SK-N-SH treated with all-trans-retinoic acid at 6 μM for 48 hours (cell line): ENCODE measurements at regions not wholly inside any gene's neighbourhood (a gene's known extent, or its start where the extent isn't known, plus 50 kb on each side); places are given as distances from the start of the nearest gene placed in this dataset.

Experiments
- ATAC-seq: fragments of 200-7000 bp; cut with Tn5 transposase; 3 replicates; pipeline ENCODE4 v1.9.1; 2020; ENCODE audit warnings: mild to moderate bottlenecking, moderate library complexity
- ARNTL ChIP-seq: fragments of 450-650 bp; formaldehyde crosslinking; IDR thresholded peaks from 2 replicates; pipeline ENCODE4 v1.5.0; 2020; ENCODE audit warnings: low read depth, mild to moderate bottlenecking, moderate library complexity, borderline replicate concordance
- BACH2 ChIP-seq: fragments of 250-450 bp; sonication (Bioruptor Pico); IDR thresholded peaks from 2 replicates; pipeline ENCODE4 v1.9.0; 2021; ENCODE audit warnings: mild to moderate bottlenecking, borderline replicate concordance
- CSDC2 ChIP-seq: fragments of 250-450 bp; sonication (Bioruptor Pico); IDR thresholded peaks from 2 replicates; pipeline ENCODE4 v1.5.0; 2020; ENCODE audit warnings: mild to moderate bottlenecking, moderate library complexity
- ESRRG ChIP-seq: fragments of 250-450 bp; sonication (Bioruptor Pico); IDR thresholded peaks from 2 replicates; pipeline ENCODE4 v1.6.1; 2021; ENCODE audit warnings: mild to moderate bottlenecking
- GLIS3 ChIP-seq: fragments of 250-450 bp; sonication (Bioruptor Pico); IDR thresholded peaks from 2 replicates; pipeline ENCODE4 v1.5.0; 2020; ENCODE audit warnings: mild to moderate bottlenecking, moderate library complexity
- ISL1 ChIP-seq: fragments of 250-450 bp; sonication (Bioruptor Pico); IDR thresholded peaks from 2 replicates; pipeline ENCODE4 v2.1.2; 2022; ENCODE audit warnings: mild to moderate bottlenecking, moderate library complexity
- OSR1 ChIP-seq: fragments of 250-450 bp; sonication (Bioruptor Pico); IDR thresholded peaks from 2 replicates; pipeline ENCODE4 v1.8.0; 2022; ENCODE audit warnings: moderate library complexity, mild to moderate bottlenecking, inconsistent platforms
- PATZ1 ChIP-seq: fragments of 250-450 bp; sonication (Bioruptor Pico); IDR thresholded peaks from 2 replicates; pipeline ENCODE4 v1.8.0; 2020; ENCODE audit warnings: mild to moderate bottlenecking, moderate library complexity, borderline replicate concordance
- PPARA ChIP-seq: fragments of 250-450 bp; sonication (Bioruptor Pico); IDR thresholded peaks from 2 replicates; pipeline ENCODE4 v1.5.0; 2020; ENCODE audit warnings: mild to moderate bottlenecking, borderline replicate concordance
- RARB ChIP-seq: fragments of 250-450 bp; sonication (Bioruptor Pico); IDR thresholded peaks from 2 replicates; pipeline ENCODE4 v1.8.0; 2021; ENCODE audit warnings: mild to moderate bottlenecking, moderate library complexity
- TCF4 ChIP-seq: fragments of 250-450 bp; sonication (Bioruptor Pico); IDR thresholded peaks from 2 replicates; pipeline ENCODE4 v1.8.0; 2021; ENCODE audit warnings: mild to moderate bottlenecking, moderate library complexity, borderline replicate concordance
- TOX ChIP-seq: fragments of 250-450 bp; sonication (Bioruptor Pico); IDR thresholded peaks from 2 replicates; pipeline ENCODE4 v1.8.0; 2021; ENCODE audit warnings: mild to moderate bottlenecking, moderate library complexity, borderline replicate concordance
- TSHZ2 ChIP-seq: fragments of 250-450 bp; sonication (Bioruptor Pico); IDR thresholded peaks from 2 replicates; pipeline ENCODE4 v1.5.0; 2020; ENCODE audit warnings: mild to moderate bottlenecking, moderate library complexity
- ZFP30 ChIP-seq: fragments of 450-650 bp; formaldehyde crosslinking; IDR thresholded peaks from 2 replicates; pipeline ENCODE4 v1.5.0; 2022; ENCODE audit warnings: mild to moderate bottlenecking, moderate library complexity
- ZNF565 ChIP-seq: fragments of 450-650 bp; formaldehyde crosslinking; conservative IDR thresholded peaks from 2 replicates; pipeline ENCODE4 v1.5.0; 2020; ENCODE audit warnings: low read depth, mild to moderate bottlenecking, moderate library complexity
- ZNF70 ChIP-seq: fragments of 450-650 bp; formaldehyde crosslinking; IDR thresholded peaks from 2 replicates; pipeline ENCODE4 v1.5.0; 2020; ENCODE audit warnings: mild to moderate bottlenecking, moderate library complexity
- ZNF8 ChIP-seq: fragments of 450-650 bp; formaldehyde crosslinking; IDR thresholded peaks from 2 replicates; pipeline ENCODE4 v1.5.0; 2020; ENCODE audit warnings: mild to moderate bottlenecking, moderate library complexity
- TF ChIP-seq, protein P1 (sequence below): fragments of 250-450 bp; sonication (Bioruptor Pico); IDR thresholded peaks from 2 replicates; pipeline ENCODE4 v1.5.1; 2021; ENCODE audit warnings: mild to moderate bottlenecking, moderate library complexity
- TF ChIP-seq, protein P2 (sequence below): fragments of 250-450 bp; sonication (Bioruptor Pico); IDR thresholded peaks from 2 replicates; pipeline ENCODE4 v1.5.1; 2020; ENCODE audit warnings: low read depth, mild to moderate bottlenecking, moderate library complexity
- TF ChIP-seq, protein P3 (sequence below): fragments of 250-450 bp; sonication (Bioruptor Pico); IDR thresholded peaks from 2 replicates; pipeline ENCODE4 v1.8.0; 2021; ENCODE audit warnings: low read depth, mild to moderate bottlenecking, moderate library complexity, borderline replicate concordance

- no peak for TF ChIP-seq PATZ1 (CRISPR knock-in tag)
- no peak for TF ChIP-seq ZNF70 (CRISPR knock-in tag)
- no peak for TF ChIP-seq ZNF8
- TF ChIP-seq OSR1 = no peak
- TF ChIP-seq, protein P1, sequence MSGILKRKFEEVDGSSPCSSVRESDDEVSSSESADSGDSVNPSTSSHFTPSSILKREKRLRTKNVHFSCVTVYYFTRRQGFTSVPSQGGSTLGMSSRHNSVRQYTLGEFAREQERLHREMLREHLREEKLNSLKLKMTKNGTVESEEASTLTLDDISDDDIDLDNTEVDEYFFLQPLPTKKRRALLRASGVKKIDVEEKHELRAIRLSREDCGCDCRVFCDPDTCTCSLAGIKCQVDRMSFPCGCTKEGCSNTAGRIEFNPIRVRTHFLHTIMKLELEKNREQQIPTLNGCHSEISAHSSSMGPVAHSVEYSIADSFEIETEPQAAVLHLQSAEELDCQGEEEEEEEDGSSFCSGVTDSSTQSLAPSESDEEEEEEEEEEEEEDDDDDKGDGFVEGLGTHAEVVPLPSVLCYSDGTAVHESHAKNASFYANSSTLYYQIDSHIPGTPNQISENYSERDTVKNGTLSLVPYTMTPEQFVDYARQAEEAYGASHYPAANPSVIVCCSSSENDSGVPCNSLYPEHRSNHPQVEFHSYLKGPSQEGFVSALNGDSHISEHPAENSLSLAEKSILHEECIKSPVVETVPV (CRISPR knock-in tag) = no peak
- no peak for TF ChIP-seq ZFP30 (CRISPR knock-in tag)
- TF ChIP-seq ZNF565 (CRISPR knock-in tag) = no peak
- TF ChIP-seq RARB = no peak
- TF ChIP-seq TCF4 (CRISPR knock-in tag) = no peak
- no peak for TF ChIP-seq BACH2 (CRISPR knock-in tag)
- TF ChIP-seq TOX (CRISPR knock-in tag) = no peak
- no peak for TF ChIP-seq ESRRG
- no peak for TF ChIP-seq ARNTL
- TF ChIP-seq, protein P2, sequence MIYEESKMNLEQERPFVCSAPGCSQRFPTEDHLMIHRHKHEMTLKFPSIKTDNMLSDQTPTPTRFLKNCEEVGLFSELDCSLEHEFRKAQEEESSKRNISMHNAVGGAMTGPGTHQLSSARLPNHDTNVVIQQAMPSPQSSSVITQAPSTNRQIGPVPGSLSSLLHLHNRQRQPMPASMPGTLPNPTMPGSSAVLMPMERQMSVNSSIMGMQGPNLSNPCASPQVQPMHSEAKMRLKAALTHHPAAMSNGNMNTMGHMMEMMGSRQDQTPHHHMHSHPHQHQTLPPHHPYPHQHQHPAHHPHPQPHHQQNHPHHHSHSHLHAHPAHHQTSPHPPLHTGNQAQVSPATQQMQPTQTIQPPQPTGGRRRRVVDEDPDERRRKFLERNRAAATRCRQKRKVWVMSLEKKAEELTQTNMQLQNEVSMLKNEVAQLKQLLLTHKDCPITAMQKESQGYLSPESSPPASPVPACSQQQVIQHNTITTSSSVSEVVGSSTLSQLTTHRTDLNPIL (CRISPR knock-in tag) = no peak
- ATAC-seq = no peak
Observed at GRCh38 chrX:116378961-116379360, 57.4 kb upstream of the SLC6A14 start.

DNA sequence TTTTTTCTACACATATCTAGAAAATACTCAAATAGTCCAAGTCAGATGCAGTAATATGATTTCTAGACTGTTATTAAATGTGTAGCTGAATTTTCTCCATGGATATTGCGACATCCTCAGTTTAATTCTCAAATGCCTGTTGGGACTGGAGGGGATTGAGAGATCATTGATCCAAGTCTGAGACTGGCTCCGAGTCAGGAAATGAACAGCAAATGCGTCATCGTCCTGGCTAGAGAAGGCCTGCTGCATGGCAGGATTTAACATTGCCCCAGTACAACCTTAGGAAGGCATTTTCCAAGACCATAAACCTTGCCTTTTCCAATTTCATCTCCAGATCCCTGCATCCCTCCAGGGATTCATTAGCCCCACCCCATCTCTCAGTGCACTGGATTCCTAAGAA, 56.6 kb upstream of the SLC6A14 start:
- no peak for ATAC-seq
- no peak for TF ChIP-seq ARNTL
- no peak for TF ChIP-seq ISL1
- no peak for TF ChIP-seq ZFP30 (CRISPR knock-in tag)
- no peak for TF ChIP-seq ESRRG
- TF ChIP-seq PATZ1 (CRISPR knock-in tag) = no peak
- no peak for TF ChIP-seq ZNF8
- TF ChIP-seq, protein P2 (CRISPR knock-in tag) = no peak
- no peak for TF ChIP-seq ZNF565 (CRISPR knock-in tag)
- TF ChIP-seq RARB = no peak
- no peak for TF ChIP-seq GLIS3 (CRISPR knock-in tag)
- TF ChIP-seq CSDC2 (CRISPR knock-in tag) = no peak
- TF ChIP-seq, protein P1 (CRISPR knock-in tag) = no peak
- TF ChIP-seq BACH2 (CRISPR knock-in tag) = no peak
- no peak for TF ChIP-seq TOX (CRISPR knock-in tag)
- TF ChIP-seq TSHZ2 (CRISPR knock-in tag) = no peak
- no peak for TF ChIP-seq TCF4 (CRISPR knock-in tag)
- TF ChIP-seq, protein P3, sequence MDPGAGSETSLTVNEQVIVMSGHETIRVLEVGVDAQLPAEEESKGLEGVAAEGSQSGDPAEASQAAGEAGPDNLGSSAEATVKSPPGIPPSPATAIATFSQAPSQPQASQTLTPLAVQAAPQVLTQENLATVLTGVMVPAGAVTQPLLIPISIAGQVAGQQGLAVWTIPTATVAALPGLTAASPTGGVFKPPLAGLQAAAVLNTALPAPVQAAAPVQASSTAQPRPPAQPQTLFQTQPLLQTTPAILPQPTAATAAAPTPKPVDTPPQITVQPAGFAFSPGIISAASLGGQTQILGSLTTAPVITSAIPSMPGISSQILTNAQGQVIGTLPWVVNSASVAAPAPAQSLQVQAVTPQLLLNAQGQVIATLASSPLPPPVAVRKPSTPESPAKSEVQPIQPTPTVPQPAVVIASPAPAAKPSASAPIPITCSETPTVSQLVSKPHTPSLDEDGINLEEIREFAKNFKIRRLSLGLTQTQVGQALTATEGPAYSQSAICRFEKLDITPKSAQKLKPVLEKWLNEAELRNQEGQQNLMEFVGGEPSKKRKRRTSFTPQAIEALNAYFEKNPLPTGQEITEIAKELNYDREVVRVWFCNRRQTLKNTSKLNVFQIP = no peak
- no peak for TF ChIP-seq PPARA (CRISPR knock-in tag)
